Left renal pelvis (tissue), 4 donors: ENCODE measurements at regions not wholly inside any gene's neighbourhood (a gene's known extent, or its start where the extent isn't known, plus 50 kb on each side); places are given as distances from the start of the nearest gene placed in this dataset.

Experiments used
- DNase-seq, 4 donors: peaks; one replicate each; pipeline ENCODE4 v3.0.0-alpha.2; 2013; ENCODE audit warnings: low read depth in 4 of 4, low spot score in 3 of 4

DNA sequence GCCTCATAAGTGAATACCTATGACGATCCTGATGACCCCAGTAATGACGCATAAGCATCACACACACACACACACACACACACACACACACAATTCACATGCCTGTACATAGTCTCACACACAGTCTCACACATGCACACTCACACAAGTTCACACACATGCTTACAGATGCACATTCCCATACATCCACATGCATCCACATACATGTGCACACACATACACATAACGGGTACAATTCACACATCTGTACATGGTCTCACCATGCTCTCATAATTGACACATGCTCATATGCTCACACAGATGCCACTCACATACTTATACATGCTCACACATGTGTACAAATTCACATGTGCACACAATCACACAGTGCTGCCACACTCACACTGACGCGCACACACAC is 105.7 kb upstream of the VSTM2B start:
- DNase-seq: no peak

DNA sequence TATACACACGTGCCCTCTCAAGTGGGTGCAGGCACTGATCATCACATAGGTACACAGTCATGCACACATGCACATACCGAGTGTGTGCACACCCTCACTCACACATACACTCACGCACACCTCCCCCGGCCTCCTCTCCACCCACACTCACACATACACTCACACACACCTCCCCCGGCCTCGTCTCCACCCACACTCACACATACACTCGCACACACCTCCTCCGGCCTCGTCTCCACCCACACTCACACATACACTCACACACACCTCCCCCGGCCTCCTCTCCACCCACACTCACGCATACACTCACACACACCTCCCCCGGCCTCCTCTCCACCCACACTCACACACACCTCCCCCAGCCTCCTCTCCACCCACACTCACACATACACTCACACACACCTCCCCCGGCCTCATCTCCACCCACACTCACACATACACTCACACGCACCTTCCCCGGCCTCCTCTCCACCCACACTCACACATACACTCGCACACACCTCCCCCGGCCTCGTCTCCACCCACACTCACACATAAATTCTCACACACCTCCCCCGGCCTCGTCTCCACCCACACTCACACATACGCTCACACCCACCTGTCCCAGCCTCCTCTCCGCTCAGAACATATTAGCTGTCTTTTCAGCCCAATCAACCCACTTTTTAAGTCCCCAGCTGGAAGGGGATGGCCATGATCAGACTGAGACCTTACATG is 105.2 kb upstream of the VSTM2B start:
- no peak for DNase-seq

DNA sequence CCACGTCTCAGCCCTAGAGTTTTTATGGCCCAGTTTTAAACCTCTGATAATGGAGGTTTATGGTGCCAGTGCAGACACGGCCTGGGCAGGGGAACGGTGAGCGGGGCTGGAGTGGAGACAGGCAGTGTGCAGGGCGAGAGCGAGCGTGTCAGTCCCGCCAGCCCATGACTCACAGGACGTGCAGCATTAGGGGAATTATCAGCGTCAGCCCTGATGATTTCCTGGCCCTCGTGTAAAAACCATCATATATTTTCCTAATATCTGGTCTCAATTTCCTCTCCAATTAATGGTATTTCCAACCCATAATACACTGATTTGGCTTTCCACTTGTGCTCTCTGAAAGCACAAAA is 104.6 kb upstream of the VSTM2B start:
- no peak for DNase-seq

DNA sequence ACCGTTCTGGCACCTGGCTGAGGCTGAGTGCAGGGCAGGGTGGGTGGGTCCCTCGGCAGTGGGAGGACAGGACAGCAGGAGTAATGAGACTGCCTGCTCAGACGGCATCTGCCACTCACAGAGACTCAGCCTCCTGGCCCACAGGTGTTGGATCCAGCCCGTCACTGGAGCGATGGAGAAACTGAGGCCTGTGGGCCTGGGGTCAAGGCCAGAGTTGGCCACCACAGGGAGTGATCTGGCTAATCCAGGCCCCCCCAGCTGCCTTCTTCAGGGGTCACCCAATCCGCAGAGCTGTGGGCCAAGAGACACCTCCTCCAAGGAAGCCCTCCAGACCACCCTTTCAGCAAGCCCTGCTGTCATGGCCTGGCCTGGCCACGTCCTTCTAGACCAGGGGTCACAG is 103.7 kb upstream of the VSTM2B start:
- no peak for DNase-seq

DNA sequence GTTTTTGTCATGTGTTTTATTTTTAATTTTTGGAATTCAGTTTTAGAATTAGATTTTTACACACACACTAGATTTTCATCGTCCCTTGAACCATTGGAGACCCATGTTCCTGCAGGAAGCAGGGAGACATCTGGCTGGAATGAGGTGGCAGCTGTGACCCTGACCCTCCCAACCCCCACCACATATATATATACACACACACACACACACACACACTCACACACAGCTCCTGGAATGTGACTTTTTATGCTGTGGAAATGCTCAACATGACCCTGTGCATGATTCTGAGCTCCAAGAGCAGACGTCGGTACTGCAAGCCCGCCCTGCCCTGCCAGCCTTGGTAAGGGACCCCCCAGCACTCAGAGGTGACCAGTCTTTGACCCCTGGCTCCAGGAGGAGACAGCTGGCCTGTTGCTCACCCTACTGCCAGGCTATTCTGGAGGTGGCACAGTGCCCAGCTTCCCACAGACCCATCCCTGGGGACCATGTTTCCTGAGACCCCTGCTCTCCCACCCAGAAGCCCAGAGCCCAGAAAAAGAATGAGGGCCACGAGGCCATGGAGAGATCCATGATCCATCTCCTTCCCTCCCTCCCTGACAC is 103.2 kb upstream of the VSTM2B start:
- DNase-seq: no peak

DNA sequence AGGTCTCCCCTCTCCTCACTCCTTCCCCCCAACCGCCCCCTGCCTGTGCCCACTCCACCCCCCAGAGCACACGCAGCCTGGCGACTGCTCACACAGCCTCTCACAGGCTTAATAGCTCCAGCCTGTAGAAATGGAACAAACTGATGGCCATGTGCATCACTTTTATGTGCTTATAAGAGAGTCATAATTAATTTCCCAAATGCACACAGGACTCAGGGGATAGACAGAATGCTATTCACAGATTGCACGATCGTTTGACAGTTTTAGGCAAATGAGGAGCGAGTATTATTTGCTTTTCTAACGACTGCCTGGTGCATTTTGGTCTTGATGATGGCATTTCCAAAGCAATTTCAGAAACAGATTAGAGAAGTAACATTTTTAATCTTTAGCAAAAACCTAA is 97.7 kb upstream of the VSTM2B start:
- DNase-seq: no peak

DNA sequence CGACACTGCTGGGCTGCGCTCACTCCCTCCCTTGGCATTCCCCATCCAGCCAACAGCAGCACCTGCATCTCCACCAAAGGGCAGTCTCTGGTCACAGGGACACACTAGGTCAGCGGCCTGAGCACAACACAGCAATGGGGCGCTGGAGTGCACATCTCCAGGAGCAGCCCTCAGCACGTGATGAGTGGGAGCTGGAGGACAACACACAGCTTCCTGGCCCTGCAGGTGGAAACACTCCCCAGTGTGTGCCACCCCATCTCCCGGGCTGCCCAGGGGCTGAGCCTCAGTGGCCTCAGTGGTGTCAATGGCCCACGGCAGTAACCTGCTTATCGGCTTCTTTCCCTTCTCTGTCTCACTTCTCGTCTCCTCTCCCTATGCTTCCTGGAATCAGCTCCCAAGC is 96.8 kb upstream of the VSTM2B start:
- DNase-seq: no peak

DNA sequence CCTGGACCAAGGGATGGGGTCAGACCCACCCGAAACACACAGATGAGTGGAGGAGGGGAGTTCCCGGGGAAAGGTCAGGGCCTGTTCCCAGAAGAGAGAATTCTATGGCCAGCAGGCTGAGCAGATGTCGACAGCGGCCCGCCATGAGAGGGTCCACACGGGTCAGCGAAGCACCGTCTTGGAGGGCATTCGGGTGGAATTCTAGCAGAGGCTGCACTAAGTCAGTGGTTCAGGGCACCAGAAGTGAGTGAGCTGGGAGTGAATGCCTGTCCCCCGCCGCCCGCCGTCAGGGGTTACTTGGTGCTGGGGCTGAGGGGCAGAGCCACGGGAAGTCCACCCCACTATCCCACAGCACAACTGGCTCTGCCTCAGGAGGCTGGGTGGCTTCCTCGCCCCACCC is 96.2 kb upstream of the VSTM2B start:
- DNase-seq: no peak

DNA sequence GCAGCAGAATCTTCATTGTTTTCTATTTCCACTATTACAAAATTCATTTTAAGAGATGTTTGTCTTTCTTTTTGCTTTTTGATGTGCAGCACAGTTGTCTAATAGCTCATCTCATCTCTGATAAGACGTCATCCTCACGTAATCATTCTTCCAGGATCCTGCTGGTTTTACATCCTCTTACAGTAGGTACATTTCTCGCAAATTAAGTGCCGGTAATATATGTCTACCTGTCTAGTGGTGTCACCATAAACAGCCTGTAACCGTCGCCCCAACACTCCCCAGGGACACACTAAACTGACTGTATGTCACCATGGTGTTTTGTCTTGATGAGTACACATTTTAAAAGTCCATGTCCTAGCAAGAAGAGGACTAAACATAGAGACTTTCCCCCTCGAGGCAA is 94.5 kb upstream of the VSTM2B start:
- no peak for DNase-seq

DNA sequence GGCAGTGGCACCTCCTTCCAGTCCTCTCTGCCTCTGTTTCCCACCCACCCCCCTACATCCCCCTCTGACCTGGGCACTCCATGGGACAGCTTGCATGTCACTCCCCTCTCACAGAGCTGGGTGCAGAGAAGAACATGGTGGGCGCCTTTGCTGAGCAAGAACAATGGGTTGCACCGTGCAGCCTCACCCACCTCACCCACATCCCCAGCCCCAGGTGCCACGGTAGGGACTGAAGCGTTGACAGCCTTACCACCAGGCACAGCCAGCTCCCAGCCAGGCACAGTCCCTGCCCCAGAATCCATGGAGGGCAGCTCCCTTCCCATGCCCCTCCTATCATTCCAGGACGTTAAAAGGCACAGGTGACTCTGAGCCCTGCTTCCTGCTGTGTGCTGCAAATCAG is 93.1 kb upstream of the VSTM2B start:
- DNase-seq: no peak

DNA sequence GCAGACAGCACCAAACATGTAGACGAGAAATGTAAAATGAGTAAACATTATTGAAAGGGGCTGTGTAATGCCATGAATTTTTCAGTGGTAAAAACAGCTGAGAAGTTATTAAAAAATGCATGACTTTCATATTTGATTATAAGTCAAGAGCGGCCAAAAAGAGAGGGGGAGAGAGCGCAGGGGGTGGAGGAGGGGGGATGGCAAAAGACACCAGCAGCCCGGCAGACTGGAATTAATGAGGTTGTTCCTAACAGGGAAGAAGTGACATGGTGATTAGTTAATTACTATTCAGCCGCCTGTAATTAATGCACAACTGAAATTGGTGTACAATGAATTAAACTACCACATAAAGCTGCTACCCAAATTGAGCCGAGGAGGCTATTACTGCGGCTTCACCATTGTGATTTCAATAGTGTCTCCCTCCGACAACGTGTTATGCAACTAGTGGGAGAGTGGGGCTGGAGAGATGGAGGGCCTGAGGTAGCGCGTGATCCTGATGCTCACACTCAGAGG is 89.1 kb upstream of the VSTM2B start:
- no peak for DNase-seq

DNA sequence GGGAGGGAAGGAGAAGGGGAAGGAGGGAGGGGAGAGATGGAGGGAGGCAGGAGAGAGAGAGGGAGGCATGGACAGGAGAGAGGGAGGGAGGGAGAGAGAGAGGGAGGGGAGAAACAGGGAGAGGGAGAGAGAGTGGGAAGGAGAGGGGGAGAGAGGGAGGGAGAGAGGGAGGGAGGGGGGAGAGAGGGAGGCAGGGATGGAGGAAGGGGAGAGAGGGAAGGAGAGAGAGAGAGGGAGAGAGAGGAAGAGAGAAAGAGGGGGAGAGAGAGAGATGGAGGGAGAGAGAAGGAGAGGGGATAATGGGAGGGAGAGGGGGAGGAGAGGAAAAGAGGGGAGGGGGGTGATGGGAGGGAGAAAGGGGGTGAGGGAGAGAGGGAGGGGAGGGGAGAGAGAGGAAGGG is 86.8 kb upstream of the VSTM2B start:
- no peak for DNase-seq

DNA sequence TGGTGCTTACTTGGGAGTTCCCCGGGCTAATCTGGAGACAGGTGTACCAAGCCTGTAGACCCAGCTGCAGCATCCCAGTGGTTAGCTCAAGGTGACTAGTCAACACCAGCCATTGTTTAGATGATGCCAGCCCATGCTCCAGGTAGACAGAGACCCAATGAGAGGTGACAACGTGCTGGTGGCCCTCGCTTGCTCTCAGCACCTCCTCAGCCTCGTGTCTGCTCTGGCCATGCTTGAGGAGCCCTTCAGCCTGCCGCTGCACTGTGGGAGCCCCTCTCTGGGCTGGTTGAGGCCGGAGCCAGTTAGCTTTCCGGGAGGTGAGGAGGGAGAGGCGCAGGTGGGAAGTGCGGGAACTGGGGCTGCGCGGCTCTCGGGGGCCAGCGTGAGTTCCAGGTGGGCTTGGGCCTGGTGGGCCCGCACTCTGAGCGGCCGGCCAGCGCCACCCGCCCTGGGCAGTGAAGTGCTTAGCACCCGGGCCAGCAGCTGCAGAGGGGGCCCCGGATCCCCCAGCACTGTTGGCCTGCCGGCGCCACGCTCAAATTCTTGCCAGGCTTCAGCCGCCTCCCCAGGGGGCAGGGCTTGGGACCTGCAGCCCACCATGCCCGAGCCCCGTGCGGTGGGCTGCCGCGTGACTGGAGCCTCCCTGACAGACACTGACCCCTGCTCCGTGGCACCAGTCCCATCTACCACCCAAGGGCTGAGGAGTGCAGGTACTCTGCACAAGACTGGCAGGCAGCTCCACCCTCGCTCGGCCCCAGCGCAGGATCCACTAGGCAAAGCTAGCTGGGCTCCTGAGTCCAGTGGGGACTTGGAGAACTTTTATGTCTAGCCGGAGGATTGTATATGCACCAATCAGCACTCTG is 85.9 kb upstream of the VSTM2B start:
- no peak for DNase-seq

DNA sequence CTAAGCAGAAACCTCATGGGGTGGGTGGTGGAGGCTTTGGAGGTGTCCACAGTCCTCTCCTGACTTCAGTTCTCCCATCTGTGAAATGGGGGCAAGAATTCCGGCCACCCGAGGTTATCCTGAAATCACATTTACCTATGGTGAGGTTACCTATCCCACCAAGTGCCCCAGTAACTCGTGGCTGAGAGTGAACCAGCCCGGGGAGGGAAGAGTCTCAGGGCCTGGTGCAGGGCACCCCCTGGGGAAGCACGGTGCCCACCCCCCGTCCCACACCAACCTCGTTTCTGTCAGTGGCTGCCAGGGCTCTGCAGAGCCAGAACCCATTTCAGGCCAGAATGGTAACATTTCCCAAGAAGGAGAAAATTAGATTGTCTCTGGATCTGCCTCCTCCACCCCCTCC is 83.7 kb upstream of the VSTM2B start:
- DNase-seq: no peak

DNA sequence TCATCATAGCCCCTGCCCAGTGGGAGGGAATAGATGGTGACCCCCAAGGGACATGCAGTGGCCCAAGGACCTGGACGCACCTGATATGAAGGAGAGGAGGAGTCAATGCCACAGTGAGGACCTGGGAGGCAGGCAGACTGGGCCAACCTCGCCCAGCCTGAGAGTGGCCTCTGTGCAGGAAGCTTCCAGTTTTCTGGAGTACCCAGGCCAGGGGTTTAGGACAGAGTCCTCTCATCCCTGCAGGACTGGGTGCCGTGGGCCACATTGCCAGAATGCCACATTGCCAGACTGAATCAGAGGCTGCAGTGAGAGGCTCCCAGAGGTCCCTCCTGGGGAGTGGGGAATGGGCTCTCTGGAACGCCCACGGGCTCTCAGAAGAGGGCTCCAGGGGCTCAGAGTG is 82.9 kb upstream of the VSTM2B start:
- DNase-seq: no peak

DNA sequence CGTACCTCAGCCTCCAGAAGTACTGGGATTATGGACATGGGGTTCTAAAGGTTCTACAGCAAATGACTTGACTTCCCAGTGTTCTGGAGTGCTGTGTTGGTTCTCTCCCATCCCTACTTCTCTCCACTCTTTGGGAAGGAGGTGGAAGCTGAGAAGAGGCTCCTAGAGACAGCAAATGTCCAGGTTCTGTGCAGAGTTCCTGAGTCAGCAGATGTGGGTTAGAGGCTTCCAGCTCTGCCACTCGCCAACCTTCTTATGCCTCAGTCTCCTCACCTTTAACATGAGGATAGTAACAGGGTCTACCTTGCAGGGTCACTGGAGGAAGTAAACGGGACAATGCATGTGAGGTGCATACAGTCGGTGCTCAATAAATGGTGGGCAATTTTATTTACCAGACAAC is 80.5 kb upstream of the VSTM2B start:
- DNase-seq: no peak

DNA sequence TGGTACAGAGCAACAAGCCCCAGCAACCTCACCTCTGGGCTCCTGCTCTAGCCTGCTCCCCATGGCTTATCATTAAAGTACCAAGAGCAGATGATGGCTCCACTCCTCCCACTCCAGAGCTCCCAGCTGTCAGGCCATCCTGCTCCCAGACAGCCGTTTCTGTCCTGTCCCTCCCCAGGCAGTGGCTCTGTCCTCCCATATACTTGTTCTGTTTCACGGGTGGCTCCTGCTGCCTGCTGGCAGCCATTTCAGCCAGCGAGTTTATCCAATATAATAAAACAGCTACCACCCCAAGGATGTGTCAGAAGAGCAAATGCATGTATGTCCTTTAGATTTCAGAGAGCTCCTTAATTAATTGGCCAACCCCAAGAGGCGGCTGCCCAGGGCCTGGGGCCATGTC is 79.4 kb upstream of the VSTM2B start:
- no peak for DNase-seq

DNA sequence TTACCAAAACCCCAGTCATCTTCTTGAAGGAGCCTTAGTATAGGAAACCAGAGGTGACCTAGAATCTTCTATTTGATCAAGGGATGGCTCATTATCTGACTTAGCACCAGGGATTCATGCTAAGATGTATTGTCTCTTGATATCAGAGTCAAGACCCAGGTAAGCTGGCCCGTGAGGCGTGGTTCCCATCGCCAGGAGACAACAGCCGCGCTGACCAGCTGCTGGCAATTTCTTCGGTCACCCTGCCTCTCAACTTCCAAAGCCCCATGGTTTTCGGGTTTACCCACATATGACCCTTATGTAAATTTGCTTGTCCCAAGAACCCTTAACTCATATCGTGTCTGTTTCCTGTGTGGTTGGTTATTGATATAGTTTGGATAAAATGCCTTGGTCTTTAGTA is 77.7 kb upstream of the VSTM2B start:
- DNase-seq: no peak

DNA sequence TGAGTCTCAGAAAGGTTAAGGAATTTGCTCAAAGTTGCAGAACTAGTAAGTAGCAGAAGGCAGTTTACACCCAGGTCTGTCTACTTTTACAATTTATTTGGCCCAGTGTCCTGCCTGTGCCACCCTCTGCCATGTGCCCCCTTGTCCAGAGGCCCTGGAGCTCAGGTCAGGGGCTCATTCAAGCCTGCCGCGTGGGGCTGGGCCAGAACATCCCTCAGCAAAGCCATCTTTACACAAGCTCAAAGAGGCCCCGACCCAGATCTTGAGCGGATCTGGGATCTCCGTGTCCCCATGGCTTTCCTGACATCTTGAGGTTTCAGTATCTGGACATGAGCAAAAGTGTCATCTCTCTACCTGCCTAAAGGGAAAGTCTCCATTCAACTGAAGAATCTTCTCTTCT is 76.4 kb upstream of the VSTM2B start:
- no peak for DNase-seq

DNA sequence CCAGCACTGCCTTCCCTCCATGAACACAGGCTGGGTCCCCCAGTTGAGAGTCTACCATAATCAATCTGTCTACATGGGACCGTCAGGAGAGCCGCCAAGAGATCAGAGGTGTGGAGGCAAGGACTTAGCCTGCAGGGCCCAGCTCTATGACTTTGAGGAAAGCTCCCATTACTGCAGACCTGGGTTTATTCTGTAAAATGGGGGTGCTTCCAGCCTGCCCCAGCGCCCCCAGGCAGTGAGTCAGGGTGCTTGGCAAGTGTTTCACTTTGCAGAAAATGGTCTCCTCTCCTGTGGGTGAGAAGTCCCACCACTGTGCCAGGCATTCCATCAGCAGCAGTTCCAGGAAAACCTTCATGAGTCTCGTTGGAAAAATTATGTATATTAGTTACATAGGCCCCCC is 75.5 kb upstream of the VSTM2B start:
- no peak for DNase-seq

DNA sequence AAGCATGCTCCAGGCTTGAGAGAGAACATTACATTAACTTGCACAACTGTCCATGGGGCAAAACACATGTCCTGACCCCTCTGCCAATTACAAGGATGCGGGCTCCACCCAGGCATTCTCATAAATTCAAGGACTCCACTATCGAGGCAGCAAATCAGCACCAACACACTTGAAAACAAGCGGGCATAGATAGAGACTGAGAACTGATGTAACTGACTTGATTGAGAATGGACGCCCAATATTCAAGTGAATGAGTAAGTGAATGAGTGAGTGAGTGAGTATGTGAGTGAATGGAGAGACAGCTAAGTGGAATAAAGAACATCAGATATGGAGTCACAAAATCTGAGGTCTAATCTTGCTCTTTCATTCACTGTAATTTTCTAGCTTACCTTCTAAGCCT is 75.0 kb upstream of the VSTM2B start:
- no peak for DNase-seq

DNA sequence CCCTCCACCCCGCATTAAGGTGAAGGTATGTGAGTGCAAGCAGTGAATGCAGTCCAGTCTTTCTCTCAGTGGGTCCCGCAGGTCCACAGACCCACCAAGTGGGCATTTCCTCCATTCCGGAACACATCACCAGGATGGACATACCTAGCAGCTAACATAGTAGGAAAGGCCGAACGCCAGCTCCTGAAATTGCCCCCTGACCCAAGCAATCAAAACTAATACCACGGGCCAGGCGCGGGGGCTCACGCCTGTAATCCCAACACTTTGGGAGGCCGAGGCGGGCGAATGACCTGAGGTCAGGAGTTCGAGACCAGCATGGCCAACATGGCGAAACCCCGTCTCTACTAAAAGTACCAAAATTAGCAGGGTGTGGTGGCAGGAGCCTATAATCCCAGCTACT is 71.7 kb upstream of the VSTM2B start:
- DNase-seq: no peak
